Skeletal muscle cell (primary cell): ENCODE measurements at regions not wholly inside any gene's neighbourhood (a gene's known extent, or its start where the extent isn't known, plus 50 kb on each side); places are given as distances from the start of the nearest gene placed in this dataset.
A peak's percentile ranks its signal among the peaks of the same experiment; 100 is the strongest.

Experiments used
- DNase-seq: peaks from one replicate; pipeline ENCODE4 v3.0.0-alpha.2; 2010; ENCODE audit warnings: low read depth
- H3K4me3 ChIP-seq: 2 replicates; pipeline ENCODE4 v1.5.1; 2011; ENCODE audit warnings: low read depth, mild to moderate bottlenecking, control low read depth, low read length, moderate library complexity

DNA sequence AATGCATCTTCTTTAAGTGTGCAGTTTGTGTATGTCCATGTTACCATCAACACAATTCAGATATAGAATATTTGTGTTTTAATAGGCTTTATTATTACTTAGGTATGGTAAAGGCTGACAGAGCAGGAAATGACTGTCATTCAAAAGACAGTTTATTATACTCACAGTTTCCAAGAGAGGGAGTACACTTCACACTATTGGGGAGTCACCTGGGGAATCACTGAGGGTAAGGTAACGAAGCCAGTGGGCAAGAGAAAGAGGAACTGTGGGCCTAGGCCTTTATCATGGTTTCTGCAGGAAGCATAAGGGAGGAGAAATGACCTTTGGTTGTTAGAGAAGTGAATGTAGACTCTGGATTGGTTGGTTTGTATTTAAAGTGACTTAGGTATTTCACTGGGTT lies 235.1 kb upstream of the HCCS start:
- no peak overlapping the region for H3K4me3 ChIP-seq
- DNase-seq, result no peak

DNA sequence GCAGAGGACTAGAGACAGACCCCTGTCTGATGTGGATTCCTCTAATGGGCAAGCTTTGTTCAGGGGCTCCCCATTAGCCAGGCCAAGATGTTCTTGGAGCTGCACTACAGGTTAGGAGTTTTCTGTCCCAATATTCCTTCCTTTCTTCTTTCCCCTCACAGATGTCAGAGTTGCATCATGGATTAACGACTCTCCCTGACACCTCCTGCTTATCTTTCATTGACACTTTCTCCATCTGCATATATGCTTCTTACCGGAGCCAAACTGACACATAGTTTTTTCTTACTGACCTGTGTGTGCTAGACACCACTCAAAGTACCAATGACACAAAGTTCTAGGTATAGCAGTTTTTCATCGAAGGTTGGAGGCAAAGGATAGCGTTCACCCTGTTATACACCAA lies 228.6 kb upstream of the HCCS start:
- H3K4me3 ChIP-seq, result no peak overlapping the region
- no peak for DNase-seq

DNA sequence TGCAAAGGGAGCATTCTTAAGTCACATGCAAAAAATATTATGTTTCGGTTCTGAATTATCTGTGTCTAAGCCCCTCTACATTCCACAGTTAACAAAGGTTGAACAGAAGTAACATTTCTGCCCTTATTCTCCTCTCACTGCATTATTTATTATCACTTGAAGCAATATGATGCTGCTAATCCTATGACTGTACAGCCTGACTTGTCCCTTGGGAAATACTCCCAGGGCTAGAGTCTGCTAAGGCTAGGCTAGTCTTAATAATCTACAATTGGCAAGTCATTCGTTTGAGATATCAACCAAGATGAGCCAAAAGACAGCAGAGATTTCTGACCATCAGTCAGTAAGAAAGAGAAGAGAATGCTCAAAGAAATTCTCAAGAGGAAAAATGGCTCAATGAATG lies 226.9 kb upstream of the HCCS start:
- peak; percentile 58 for DNase-seq
- H3K4me3 ChIP-seq, result no peak overlapping the region

DNA sequence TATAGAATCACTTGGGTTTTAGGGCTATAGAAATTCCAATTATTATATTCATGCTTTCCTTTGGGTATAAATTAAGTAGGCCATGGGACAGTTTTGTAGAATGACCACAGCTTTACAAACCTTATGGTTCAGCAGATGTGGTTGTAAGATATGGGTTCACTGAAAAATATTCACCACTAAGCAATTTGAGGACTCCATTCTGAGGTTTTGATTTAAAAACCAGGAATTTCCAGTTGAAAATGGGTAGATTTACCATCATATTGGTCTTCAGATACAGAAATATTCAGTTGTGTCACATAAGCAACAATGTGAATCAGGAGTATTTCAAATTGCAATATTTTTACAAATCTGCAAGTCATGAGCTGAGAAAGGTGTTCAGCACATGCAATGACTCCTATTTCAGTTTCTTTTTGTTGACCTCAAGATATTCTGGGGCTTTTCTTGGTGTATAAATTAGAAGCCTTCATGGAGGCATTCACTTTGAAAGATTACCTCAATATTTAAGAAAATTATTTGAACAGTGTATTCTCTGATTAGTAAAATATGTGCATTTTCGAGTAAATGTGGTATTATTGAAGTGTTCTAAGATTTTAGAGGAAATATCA lies 218.4 kb upstream of the HCCS start:
- no peak overlapping the region for H3K4me3 ChIP-seq
- no peak for DNase-seq

DNA sequence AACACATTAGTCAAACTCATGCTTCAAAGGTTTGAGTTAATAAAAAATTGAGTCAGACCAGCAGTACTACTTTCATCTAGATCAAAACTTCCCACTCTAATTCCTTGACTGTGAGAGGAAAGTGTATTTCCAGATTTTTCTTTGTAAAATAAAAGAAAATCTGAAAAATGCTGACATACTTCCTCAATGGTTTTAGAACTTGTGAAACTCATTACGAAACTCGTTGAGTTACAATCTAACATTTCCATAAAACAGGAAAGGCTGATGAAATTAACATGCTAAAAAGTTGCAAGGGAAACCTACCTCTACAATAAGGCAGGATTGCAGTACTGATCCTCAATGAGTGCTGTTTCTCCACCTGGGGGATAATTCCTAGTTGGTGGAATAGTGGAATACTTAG lies 217.8 kb upstream of the HCCS start:
- no peak for DNase-seq
- no peak overlapping the region for H3K4me3 ChIP-seq

DNA sequence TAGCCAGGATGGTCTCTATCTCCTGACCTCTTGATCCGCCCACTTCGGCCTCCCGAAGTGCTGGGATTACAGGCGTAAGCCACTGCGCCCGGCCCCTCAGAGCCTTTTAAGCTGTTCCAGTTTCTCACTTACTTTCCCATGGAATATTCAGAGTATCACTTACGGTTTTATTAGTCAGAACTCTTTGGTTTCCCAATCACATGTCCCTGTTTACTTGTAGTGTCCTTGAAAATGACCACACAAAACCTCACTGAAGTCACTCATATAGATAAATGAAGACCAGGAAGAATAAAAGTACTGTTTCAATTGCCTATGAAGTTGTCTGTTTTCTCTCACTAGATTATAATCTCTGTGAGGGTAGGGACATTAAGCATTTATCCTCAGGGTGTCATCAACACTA lies 217.2 kb upstream of the HCCS start:
- no peak overlapping the region for H3K4me3 ChIP-seq
- no peak for DNase-seq

DNA sequence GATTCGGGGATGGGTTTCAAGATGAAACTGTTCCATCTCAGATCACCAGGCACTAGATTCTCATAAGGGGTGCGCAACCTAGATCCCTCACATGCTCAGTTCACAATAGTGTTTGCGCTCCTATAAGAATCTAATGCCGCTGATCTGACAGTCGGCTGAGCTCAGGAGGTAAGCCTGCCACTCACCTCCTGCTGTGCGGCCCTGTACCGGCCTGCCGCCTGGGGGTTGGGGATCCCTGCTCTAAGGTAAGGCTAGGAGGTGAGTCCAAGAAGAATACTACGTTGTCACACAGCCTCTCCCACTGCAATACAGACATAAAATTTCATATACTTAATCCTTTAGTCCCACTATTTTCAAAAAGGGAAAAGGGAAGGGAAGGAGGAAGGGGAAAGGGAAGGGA lies 213.4 kb upstream of the HCCS start:
- no peak overlapping the region for H3K4me3 ChIP-seq
- DNase-seq, result no peak

DNA sequence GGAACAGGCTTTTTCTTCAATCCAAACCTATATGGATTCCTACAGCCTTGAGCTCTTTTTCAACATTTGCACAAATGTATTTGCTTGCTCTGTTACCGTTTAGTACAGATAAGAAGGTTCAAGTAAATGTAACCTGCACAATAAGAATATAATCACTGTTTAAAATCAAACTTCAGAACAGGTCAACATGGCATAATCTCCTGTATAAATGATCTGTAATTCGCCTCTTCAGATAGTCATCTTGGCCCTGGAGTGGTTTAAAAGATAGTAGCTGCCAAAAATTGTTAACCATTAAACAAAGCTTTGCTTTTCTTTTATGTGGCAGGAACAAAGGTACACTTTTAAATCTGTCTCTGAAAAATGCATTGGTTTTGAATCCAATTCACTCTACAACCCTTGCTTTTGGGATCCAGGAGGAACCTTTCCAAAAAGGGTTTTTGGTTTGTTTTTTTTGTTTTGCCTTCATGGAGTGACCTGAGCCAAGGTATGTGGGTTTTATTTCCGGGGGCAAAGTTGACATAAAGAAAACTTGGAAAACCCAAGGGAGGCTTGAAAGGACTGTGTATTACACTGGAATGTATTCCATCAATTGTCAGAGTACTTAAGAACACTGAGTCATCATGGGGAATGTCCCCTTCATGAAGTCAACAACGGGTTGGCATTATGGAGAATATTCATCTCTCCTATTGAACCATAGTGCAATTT lies 210.4 kb upstream of the HCCS start:
- no peak overlapping the region for H3K4me3 ChIP-seq
- DNase-seq, result no peak

DNA sequence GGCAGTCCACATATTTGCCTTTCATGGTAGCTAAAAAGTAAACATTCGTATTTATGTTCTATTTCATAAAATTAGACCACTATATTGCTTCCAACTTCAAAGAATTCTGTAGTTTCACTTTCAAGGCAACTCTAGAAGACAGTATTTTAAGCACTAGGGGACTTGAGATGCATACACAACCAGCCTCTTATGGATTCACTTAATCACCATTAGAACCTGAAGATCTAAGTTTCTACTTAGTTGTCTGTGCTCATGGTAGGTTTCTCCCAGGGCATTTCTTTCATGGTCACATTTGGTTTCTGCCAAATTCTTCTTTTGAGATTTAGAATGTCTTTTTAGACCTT lies 209.9 kb upstream of the HCCS start:
- no peak for DNase-seq

DNA sequence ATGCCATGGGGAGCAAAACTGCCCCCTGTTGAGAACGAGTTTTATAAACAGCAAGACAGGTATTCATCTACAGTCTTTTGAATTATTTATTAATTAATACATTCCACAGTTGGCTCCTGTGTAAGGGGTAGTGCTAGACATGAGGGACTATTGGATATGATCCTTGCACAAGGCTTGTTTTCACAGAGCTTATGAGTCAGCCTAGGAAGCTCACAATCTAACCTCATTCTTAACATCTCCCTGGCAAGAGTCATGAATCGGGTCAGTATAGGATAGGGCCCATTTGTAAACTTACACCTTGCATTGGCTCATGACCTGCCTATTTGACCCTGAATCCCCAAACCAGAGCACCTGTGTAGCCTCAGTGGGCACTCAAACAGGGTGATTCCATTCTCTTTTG lies 209.1 kb upstream of the HCCS start:
- H3K4me3 ChIP-seq, result no peak overlapping the region
- no peak for DNase-seq

More for the DNA sequence above, 209.9 kb upstream of the HCCS start:
- H3K4me3 ChIP-seq, result no peak overlapping the region

DNA sequence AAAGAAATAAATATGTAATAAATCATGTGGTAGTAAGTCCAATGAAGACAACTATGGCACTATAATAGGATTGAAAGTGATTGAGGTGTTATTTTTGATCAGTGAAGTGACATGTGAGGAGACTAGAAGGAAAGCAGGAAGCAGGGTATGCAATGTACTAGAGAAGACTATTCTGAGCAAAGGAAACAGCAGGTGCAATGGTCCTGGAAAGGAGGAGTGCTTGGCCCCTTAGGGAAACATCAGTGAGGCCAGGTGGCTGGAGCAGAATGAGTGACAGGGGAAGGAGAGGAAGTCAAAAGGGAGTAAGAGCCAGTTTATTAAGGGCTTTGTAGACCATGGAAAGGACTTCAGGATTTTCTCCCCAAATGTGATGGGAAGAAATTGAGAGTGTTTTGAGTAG lies 207.6 kb upstream of the HCCS start:
- DNase-seq, result no peak
- no peak overlapping the region for H3K4me3 ChIP-seq

DNA sequence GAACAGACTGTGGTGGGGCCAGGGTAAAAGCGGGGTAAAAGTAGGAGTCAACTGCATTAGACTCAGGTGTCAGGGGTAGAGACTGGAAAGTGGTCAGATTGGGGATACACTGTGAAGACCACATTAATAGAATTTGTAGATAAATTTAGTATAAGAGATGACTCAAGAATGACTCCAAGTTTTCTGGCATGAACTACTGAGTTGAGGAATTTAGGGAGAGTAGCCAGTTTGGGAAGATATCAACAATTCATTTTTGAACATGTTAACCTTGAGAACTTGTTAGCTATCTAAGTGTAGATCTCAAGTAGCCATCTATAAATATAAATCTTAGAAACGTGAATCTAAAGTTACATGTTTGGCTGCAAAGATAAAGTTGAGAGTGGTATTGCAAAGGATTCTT lies 206.9 kb upstream of the HCCS start:
- H3K4me3 ChIP-seq, result no peak overlapping the region
- no peak for DNase-seq

DNA sequence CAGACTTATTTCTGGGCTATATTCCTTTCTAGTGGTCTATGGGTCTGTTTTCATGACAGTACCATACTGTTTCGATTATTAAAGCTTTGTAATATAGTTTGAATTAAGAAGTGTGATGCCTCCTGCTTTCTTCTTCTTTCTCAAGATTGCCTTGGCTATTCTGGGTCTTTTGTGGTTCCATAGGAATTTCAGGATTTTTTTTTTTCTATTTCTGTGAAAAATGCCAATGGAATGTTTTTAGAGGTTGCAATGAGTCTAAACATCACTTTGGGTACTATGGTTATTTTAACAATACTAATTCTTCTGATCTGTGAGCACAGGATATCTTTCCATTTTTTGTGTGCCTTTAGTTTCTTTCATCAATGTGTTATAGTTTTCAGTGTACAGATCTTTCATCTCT lies 204.3 kb upstream of the HCCS start:
- no peak overlapping the region for H3K4me3 ChIP-seq
- DNase-seq, result no peak

DNA sequence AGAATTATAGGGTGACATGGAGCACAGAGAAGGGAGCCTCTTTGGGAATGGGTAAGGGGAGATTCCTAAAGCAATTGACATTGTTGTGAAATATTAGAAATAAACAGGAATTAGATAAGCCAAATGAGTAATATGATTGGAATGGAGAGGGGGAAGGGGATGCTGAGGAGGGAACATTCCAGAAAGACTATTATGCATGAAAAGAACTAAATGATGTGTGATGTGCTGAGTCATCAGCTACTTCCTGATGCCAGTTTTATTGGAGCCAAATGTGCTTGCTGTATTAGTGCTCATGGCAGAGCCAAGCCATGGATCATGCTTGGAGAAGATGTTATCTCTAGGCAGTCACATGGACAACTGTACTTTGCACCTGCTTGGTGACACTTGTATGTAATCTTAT lies 189.0 kb upstream of the HCCS start:
- DNase-seq, result peak; percentile 54
- no peak overlapping the region for H3K4me3 ChIP-seq

DNA sequence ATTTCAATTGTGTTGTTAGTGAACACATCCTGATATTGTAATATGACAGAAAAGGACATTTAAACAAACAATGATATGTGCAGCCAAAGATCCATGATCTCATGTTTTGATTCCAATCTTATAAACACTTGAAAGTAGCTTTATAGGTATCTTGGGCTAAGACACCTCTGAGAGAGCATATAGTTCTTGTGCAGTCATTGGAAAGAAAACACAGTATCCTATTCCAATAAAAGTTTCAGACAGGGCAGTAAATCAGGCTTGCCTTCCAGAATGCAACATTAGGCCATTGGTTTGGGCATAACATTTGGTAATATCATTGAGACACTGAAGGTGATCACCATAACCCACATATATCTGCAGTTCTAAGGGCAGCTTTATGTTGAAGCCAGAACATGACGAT lies 188.3 kb upstream of the HCCS start:
- DNase-seq, result no peak
- no peak overlapping the region for H3K4me3 ChIP-seq

DNA sequence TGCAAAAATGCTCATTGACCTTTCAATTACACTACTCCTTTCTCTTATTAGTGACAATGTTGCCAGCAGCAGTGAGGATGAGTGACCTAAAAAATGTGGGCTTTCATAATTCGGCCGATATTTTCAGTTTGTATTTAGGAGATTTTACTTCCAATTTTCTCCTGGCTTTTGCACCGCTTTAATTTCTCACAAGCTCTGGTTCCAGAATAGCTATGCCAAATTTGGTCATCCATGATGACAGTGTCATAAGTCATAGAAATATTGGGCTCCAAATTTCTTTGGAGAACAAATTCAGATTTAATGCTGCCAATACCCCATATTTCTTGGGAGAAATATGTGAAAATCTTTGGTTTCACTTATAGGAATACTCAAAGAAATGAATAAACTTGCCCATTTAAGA lies 187.7 kb upstream of the HCCS start:
- H3K4me3 ChIP-seq, result no peak overlapping the region
- DNase-seq, result no peak

DNA sequence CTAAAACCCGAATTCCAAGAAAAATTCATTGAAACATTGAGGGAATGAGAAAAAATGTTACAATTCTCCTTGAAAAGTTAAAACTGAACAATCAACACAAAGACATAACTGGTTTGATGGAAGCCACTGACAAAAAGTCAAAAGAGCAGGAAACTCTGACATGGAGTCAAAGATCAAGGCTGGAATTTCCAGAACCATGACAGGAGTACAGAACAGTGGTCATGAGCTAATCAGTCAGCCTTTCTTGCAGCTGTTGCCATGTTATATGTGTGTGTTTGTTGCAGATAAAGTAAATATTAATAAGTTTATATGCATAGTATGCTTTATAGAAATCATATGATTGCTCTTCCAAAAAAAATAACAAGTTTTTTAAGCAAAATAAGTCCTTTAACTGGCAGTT lies 184.7 kb upstream of the HCCS start:
- H3K4me3 ChIP-seq, result no peak overlapping the region
- no peak for DNase-seq

DNA sequence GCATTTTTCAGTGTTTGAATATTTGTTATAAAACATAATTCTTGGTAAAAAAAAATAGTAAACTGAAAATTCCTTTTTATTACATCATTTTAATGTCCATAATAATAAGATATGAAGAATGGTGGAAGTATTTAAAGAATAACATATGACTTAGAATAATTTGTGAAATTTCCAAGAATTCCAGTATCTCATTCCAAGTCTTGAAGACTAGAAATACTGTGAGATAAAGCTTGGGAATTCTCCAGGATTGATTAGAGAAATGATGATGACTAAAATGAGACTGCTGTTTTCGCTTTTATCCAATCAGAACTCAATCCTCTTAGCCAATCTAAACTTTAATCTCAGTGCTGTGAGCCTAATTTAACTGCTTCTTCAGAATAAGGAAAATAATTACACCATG lies 184.2 kb upstream of the HCCS start:
- no peak overlapping the region for H3K4me3 ChIP-seq
- no peak for DNase-seq

DNA sequence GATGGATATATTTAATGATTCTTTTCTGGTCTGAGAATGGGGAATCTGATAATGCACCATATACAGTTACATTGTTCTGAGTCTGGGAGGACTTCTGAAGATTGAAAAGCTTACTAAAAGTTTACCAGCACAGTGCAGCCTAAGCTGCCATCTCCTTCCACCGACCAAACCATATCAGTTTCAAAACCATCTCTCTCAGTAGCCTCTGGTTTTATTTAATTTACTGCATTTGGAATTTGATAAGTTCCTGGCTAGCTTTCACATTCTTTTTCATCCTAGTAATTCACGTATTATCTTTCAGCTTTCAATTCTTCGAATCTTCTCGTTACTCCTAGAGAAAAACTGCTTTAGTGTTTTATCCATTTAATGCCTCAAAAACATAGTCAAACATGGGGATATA lies 181.4 kb upstream of the HCCS start:
- no peak for DNase-seq
- no peak overlapping the region for H3K4me3 ChIP-seq

DNA sequence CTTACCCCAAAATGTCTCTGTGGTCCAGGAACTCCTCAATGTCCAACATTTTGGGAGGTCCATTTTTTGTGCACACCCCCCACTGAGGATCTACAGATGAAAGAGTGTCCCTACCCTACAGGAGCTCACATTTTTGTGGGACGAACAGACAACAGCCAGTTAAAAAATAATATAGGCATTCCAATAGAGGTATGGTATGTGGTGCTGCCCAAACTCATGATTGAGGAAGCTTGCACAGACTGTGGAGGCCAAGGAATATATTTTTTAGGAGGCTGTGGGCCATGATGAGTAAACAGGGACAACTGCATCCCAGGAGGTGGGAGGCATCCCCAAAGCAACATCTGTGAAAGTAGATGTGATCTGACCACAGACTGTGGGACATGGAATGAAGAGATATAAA lies 181.0 kb upstream of the HCCS start:
- H3K4me3 ChIP-seq, result no peak overlapping the region
- DNase-seq, result no peak

DNA sequence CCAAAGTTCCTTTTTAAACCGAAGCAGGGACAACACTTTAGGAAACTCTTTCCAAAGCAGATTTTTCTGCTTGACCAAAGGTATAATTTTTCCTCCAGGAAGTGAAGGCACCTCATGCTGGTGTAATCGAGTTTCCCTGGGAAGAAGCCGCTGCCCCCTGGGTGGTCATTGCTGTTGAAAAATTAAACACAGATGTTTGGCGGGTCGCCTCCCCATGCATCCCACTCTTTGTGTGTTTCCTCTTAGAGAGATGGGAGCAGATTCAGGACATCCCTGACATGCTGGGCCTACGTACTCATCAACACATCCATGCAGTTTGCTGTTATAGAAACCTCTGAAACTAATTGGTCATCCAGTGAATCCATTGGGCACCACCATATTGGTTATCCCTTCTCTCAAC lies 179.2 kb upstream of the HCCS start:
- DNase-seq, result no peak

More for the DNA sequence above, 179.2 kb upstream of the HCCS start:
- no peak overlapping the region for H3K4me3 ChIP-seq
